Panc1 (cell line): ENCODE measurements at regions not wholly inside any gene's neighbourhood (a gene's known extent, or its start where the extent isn't known, plus 50 kb on each side); places are given as distances from the start of the nearest gene placed in this dataset.

Experiments
- ATAC-seq: fragments of 200-7000 bp; cut with Tn5 transposase; 2 replicates; pipeline ENCODE4 v1.9.1; 2020; ENCODE audit warnings: mild to moderate bottlenecking, moderate library complexity
- BruUV-seq: library from RNA; stranded (reverse); fragments of 400-500 nt; replicated peaks from 2 replicates; lab custom pipeline; 2021; lab: Mats Ljungman, UMichigan
- CTCF ChIA-PET: fragments of 300-600 bp; sonication (Branson Sonifier 250); formaldehyde crosslinking; loops from one replicate; lab custom pipeline; 2022; ENCODE audit warnings: antibody characterized with exemption; lab: Charles Lee
- POLR2A ChIA-PET: fragments of 300-600 bp; sonication (Branson Sonifier 250); formaldehyde crosslinking; loops from one replicate; lab custom pipeline; 2022; ENCODE audit warnings: antibody characterized with exemption; lab: Charles Lee
- DNase-seq: peaks from one replicate; pipeline ENCODE4 v3.0.0-alpha.2; 2010; ENCODE audit warnings: low read depth, low spot score
- H3K27ac ChIP-seq: 2 replicates; pipeline ENCODE4 v1.5.1; 2011; ENCODE audit warnings: mild to moderate bottlenecking, low read length, inconsistent platforms
- H3K27me3 ChIP-seq: fragments of 200-500 bp; sonication (Bioruptor generic); 2 replicates; pipeline ENCODE4 v1.6.0; 2014; ENCODE audit warnings: low read length, inconsistent platforms; ENCODE audit not compliant: control insufficient read depth, insufficient read depth
- H3K36me3 ChIP-seq: fragments of 200-500 bp; sonication (Bioruptor generic); 2 replicates; pipeline ENCODE4 v1.5.1; 2014; ENCODE audit warnings: inconsistent platforms, mild to moderate bottlenecking, low read length, moderate library complexity; ENCODE audit not compliant: control insufficient read depth, insufficient read depth
- H3K4me1 ChIP-seq: 2 replicates; pipeline ENCODE4 v1.5.1; 2011; ENCODE audit warnings: inconsistent platforms, mild to moderate bottlenecking, low read length, moderate library complexity; ENCODE audit not compliant: control insufficient read depth, insufficient read depth
- H3K4me3 ChIP-seq, 2 experiments: 2 replicates each; pipeline ENCODE4 v1.5.1; 2011 to 2012; ENCODE audit warnings: low read depth in 2 of 2, low read length in 2 of 2, mild to moderate bottlenecking in 2 of 2, inconsistent platforms in 1 of 2, moderate library complexity in 1 of 2
- H3K9me3 ChIP-seq: fragments of 200-500 bp; sonication (Bioruptor generic); 2 replicates; pipeline ENCODE4 v1.5.1; 2014; ENCODE audit warnings: low read depth, mild to moderate bottlenecking, inconsistent platforms, low read length, moderate library complexity; ENCODE audit not compliant: control insufficient read depth, insufficient read depth
- CTCF ChIP-seq: fragments of 450-650 bp; IDR thresholded peaks from 2 replicates; pipeline ENCODE4 v1.5.1; 2017; ENCODE audit warnings: mild to moderate bottlenecking
- REST ChIP-seq, 2 experiments: IDR thresholded peaks; 2 replicates each; pipeline ENCODE4 v1.6.1; 2011 to 2012; ENCODE audit warnings: low read depth in 2 of 2, control low read depth in 1 of 2, low read length in 1 of 2, mild to moderate bottlenecking in 1 of 2, moderate library complexity in 1 of 2; ENCODE audit not compliant: insufficient read depth in 1 of 2
- SIN3A ChIP-seq: IDR thresholded peaks from 2 replicates; pipeline ENCODE4 v1.6.1; 2012; ENCODE audit warnings: low read depth, mild to moderate bottlenecking, low read length, moderate library complexity, borderline replicate concordance; ENCODE audit not compliant: insufficient read depth
- TCF7L2 ChIP-seq: IDR thresholded peaks from 2 replicates; pipeline ENCODE4 v1.6.1; 2011; ENCODE audit warnings: mild to moderate bottlenecking, low read depth, low read length, inconsistent platforms
- in situ Hi-C: cut with HindIII; loops from 2 replicates; pipeline ENCODE4 v1.10.0; 2016; ENCODE audit warnings: low sequenced_read_pairs, low pct_unique_long_range_greater_than_20kb
- intact Hi-C: fragments of 100-400 bp; cut with micrococcal nuclease; formaldehyde crosslinking; loops from one replicate; pipeline ENCODE4 v1.10.0; 2022; ENCODE audit not compliant: unreplicated experiment

GRCh38 chr7:113698556-113699220 is 220.1 kb downstream of the PPP1R3A start:
- H3K9me3 ChIP-seq: no peaks in the 10 kb centered on the region
- ATAC-seq: no peak
- CTCF ChIA-PET: no interaction called here

GRCh38 chr7:113694149-113694548 is 224.7 kb downstream of the PPP1R3A start:
- Histone ChIP-seq H3K9me3 (no peaks in the 10 kb centered on the region), H3K4me1 (no peaks in the 10 kb centered on the region), H3K4me3 (no peak overlapping the region), H3K27me3 (no peaks in the 10 kb centered on the region), H3K36me3 (no peaks in the 10 kb centered on the region), H3K27ac (no peak overlapping the region)
- intact Hi-C loops (loop anchor here (10.0 kb wide), 1 partner anchor 269 kb away; no protein-coding TSS in a partner anchor), in situ Hi-C loops (no loop called here)
- ATAC-seq (no peak), DNase-seq (no peak)
- ChIA-PET CTCF (no interaction called here), POLR2A (no interaction called here)
- no TSS peak for BruUV-seq
- no peak for TF ChIP-seq REST (IDR thresholded peaks at IDR 0.05; ENCODE audit: insufficient read depth in 1 of 2, low read depth in 2 of 2, low read length in 1 of 2)
- TF ChIP-seq SIN3A: no peak
- no peak for TF ChIP-seq CTCF

More at GRCh38 chr7:113698556-113699220, 220.1 kb downstream of the PPP1R3A start:
- H3K27me3 ChIP-seq: no peaks in the 10 kb centered on the region
- POLR2A ChIA-PET: no interaction called here
- H3K4me1 ChIP-seq: no peaks in the 10 kb centered on the region
- H3K27ac ChIP-seq: no peak overlapping the region
- no peak overlapping the region for H3K4me3 ChIP-seq
- intact Hi-C loops (loop anchor here (5.0 to 10.0 kb wide), 2 partner anchors 274 to 681 kb away; no protein-coding TSS in a partner anchor), in situ Hi-C loops (no loop called here)
- TF ChIP-seq TCF7L2 (no peak), SIN3A (no peak), REST (IDR thresholded peaks at IDR 0.05; ENCODE audit: insufficient read depth in 1 of 2, low read depth in 2 of 2, low read length in 1 of 2) (no peak), CTCF (peak; percentile 76; the same call in 1 of the 2 replicates)
- H3K36me3 ChIP-seq: no peaks in the 10 kb centered on the region
- peak; percentile 20 for DNase-seq
- BruUV-seq: no TSS peak
